K562 (cell line): ENCODE measurements at regions not wholly inside any gene's neighbourhood (a gene's known extent, or its start where the extent isn't known, plus 50 kb on each side); places are given as distances from the start of the nearest gene placed in this dataset.

Experiments used
- ARID4B ChIP-seq: sonication (generic); formaldehyde crosslinking; IDR thresholded peaks from 2 replicates; pipeline ENCODE4 v1.8.0; 2022; ENCODE audit warnings: mild to moderate bottlenecking, missing genetic modification reagents
- ATF1 ChIP-seq, 2 experiments: fragments of 450-650 bp in 1 of 2; IDR thresholded peaks; 2 replicates each; pipeline ENCODE4 v1.6.1; 2016; ENCODE audit warnings: missing compliant biosample characterization in 1 of 2, missing genetic modification characterization in 1 of 2
- CTCF ChIP-seq, 3 experiments: IDR thresholded peaks in 2 of 3; conservative IDR thresholded peaks in 1 of 3; 2 replicates each; pipeline ENCODE4 v1.5.1; 2011 to 2012; ENCODE audit warnings: low read length in 3 of 3, mild to moderate bottlenecking in 3 of 3, control low read depth in 2 of 3, improper control_type of control experiment in 1 of 3, inconsistent platforms in 1 of 3, low read depth in 1 of 3, mixed read lengths in 1 of 3, moderate library complexity in 1 of 3; ENCODE audit not compliant: insufficient read depth in 2 of 3
- FOSL1 ChIP-seq: fragments of 200-800 bp; sonication (Bioruptor generic); conservative IDR thresholded peaks from 2 replicates; pipeline ENCODE4 v1.6.1; 2016; ENCODE audit warnings: missing genetic modification characterization, missing compliant biosample characterization
- GTF2A2 ChIP-seq: IDR thresholded peaks from 2 replicates; pipeline ENCODE4 v1.6.1; 2016; ENCODE audit warnings: mild to moderate bottlenecking, missing genetic modification characterization, missing compliant biosample characterization
- HDAC1 ChIP-seq, 2 experiments: fragments of 450-650 bp; IDR thresholded peaks; 2 replicates each; pipeline ENCODE4 v1.6.1; 2016 to 2017; ENCODE audit warnings: inconsistent platforms in 1 of 2, mild to moderate bottlenecking in 1 of 2, moderate library complexity in 1 of 2
- HNRNPLL ChIP-seq: fragments of 200-400 bp; formaldehyde crosslinking; IDR thresholded peaks from 2 replicates; pipeline ENCODE4 v1.6.1; 2017; ENCODE audit warnings: low read length, low read depth, mild to moderate bottlenecking; ENCODE audit not compliant: poor library complexity, severe bottlenecking
- POLR2AphosphoS2 ChIP-seq: IDR thresholded peaks from 2 replicates; pipeline ENCODE4 v1.6.1; 2012; ENCODE audit warnings: low read length, improper control_type of control experiment
- SP1 ChIP-seq: sonication (generic); formaldehyde crosslinking; IDR thresholded peaks from 2 replicates; pipeline ENCODE4 v1.8.1; 2022; ENCODE audit warnings: mild to moderate bottlenecking, missing genetic modification reagents
- ZBTB49 ChIP-seq: sonication (generic); formaldehyde crosslinking; IDR thresholded peaks from 2 replicates; pipeline ENCODE4 v1.8.0; 2022; ENCODE audit warnings: missing genetic modification reagents, mild to moderate bottlenecking, borderline replicate concordance
- ZKSCAN3 ChIP-seq: fragments of 250-450 bp; sonication (Bioruptor Pico); IDR thresholded peaks from 2 replicates; pipeline ENCODE4 v1.4.0; 2020
- ZNF282 ChIP-seq: sonication (generic); formaldehyde crosslinking; IDR thresholded peaks from 2 replicates; pipeline ENCODE4 v1.8.1; 2023; ENCODE audit warnings: missing genetic modification reagents
- TF ChIP-seq, protein P1 (sequence below): fragments of 200-400 bp; formaldehyde crosslinking; IDR thresholded peaks from 2 replicates; pipeline ENCODE4 v1.6.1; 2017; ENCODE audit warnings: mild to moderate bottlenecking, low read depth, low read length, moderate library complexity
- TF ChIP-seq, protein P2 (sequence below): fragments of 450-650 bp; formaldehyde crosslinking; IDR thresholded peaks from 2 replicates; pipeline ENCODE4 v1.4.0; 2020; ENCODE audit warnings: mild to moderate bottlenecking, moderate library complexity

GRCh38 chr12:89019439-89020120 lies 332.7 kb downstream of the DUSP6 start (continued):
- TF ChIP-seq, protein P1, sequence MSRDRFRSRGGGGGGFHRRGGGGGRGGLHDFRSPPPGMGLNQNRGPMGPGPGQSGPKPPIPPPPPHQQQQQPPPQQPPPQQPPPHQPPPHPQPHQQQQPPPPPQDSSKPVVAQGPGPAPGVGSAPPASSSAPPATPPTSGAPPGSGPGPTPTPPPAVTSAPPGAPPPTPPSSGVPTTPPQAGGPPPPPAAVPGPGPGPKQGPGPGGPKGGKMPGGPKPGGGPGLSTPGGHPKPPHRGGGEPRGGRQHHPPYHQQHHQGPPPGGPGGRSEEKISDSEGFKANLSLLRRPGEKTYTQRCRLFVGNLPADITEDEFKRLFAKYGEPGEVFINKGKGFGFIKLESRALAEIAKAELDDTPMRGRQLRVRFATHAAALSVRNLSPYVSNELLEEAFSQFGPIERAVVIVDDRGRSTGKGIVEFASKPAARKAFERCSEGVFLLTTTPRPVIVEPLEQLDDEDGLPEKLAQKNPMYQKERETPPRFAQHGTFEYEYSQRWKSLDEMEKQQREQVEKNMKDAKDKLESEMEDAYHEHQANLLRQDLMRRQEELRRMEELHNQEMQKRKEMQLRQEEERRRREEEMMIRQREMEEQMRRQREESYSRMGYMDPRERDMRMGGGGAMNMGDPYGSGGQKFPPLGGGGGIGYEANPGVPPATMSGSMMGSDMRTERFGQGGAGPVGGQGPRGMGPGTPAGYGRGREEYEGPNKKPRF = no peak
- TF ChIP-seq ZNF282 (CRISPR knock-in tag) (no peak), HNRNPLL (peak; percentile 67), ATF1 (CRISPR knock-in tag; IDR thresholded peaks at IDR 0.05) (no peak), ATF1 (tag; IDR thresholded peaks at IDR 0.05) (no peak), ZKSCAN3 (no peak), POLR2AphosphoS2 (no peak), ARID4B (CRISPR knock-in tag) (0 out of 2 replicates have a peak, but pooled peaks have one; percentile 20), GTF2A2 (tag) (no peak), HDAC1 (IDR thresholded peaks at IDR 0.05) (no peak), CTCF (IDR thresholded peaks at IDR 0.05 in 2 of 3, conservative IDR thresholded peaks at IDR 0.05 in 1 of 3; ENCODE audit: insufficient read depth in 2 of 3, low read depth in 1 of 3, low read length in 3 of 3) (peak; percentile 69 to 83 (median 82)), FOSL1 (tag) (0 out of 2 replicates have a peak, but pooled peaks have one; percentile 34), SP1 (peak; percentile 43; the same call in 1 of the 2 replicates), ZBTB49 (CRISPR knock-in tag) (0 out of 2 replicates have a peak, but pooled peaks have one; percentile 20)
- TF ChIP-seq, protein P2, sequence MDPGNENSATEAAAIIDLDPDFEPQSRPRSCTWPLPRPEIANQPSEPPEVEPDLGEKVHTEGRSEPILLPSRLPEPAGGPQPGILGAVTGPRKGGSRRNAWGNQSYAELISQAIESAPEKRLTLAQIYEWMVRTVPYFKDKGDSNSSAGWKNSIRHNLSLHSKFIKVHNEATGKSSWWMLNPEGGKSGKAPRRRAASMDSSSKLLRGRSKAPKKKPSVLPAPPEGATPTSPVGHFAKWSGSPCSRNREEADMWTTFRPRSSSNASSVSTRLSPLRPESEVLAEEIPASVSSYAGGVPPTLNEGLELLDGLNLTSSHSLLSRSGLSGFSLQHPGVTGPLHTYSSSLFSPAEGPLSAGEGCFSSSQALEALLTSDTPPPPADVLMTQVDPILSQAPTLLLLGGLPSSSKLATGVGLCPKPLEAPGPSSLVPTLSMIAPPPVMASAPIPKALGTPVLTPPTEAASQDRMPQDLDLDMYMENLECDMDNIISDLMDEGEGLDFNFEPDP (CRISPR knock-in tag) = no peak
